ENCODE measurements at regions not wholly inside any gene's neighbourhood (a gene's known extent, or its start where the extent isn't known, plus 50 kb on each side); places are given as distances from the start of the nearest gene placed in this dataset.

DNA sequence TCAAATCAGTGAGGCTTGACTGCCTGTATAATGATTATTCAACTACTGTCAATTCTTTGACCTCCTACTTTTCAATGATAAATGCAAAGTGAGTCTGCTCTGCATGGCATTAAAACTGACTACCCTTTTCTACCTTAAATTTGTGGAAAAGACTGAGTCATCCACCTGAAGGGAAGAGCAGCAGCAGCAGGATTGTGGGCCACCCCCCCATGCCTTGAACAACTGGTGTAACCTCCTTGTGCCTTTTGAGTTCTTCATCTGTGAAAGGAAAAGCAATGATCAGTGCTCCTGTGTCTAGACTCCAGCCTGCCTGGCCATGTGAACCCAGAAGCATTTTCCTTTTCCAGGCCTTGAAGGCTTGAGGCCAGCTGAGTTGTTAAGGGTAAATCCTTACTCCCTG, 102.9 kb downstream of the OSR1 start:
- H3K9me3 Mint-ChIP-seq = no peaks in the 10 kb centered on the region
- no peaks in the 10 kb centered on the region for H3K27me3 Mint-ChIP-seq
- no peaks in the 10 kb centered on the region for H3K36me3 Mint-ChIP-seq
- CTCF ChIA-PET = no interaction called here
- no peak overlapping the region for H3K27ac Mint-ChIP-seq
- DNase-seq = no peak
- H3K4me1 Mint-ChIP-seq = no peaks in the 10 kb centered on the region
- H3K4me3 Mint-ChIP-seq = no peak overlapping the region

DNA sequence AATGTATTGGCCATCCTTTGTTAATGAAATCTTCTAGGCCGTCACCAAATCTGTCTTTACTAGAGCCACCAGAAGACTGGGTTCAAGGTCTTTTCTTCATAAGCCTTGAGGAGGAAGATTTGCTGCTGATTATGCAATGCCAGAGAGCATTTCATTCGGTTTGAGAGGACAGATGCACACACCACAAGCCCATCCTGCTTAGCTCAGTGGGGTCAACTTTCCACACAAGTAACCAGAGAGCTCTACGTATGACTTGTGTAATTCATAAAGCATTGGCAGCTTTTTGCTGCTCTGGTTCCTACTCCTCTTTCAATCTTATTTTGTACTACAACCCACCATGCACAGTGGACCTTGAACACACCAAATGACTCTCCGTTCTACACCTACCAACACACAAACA, 106.9 kb downstream of the OSR1 start:
- Mint-ChIP-seq H3K27ac (no peak overlapping the region), H3K4me1 (no peaks in the 10 kb centered on the region), H3K4me3 (no peak overlapping the region), H3K27me3 (no peaks in the 10 kb centered on the region), H3K36me3 (no peaks in the 10 kb centered on the region), H3K9me3 (no peaks in the 10 kb centered on the region)
- DNase-seq = no peak
- CTCF ChIA-PET = no interaction called here

DNA sequence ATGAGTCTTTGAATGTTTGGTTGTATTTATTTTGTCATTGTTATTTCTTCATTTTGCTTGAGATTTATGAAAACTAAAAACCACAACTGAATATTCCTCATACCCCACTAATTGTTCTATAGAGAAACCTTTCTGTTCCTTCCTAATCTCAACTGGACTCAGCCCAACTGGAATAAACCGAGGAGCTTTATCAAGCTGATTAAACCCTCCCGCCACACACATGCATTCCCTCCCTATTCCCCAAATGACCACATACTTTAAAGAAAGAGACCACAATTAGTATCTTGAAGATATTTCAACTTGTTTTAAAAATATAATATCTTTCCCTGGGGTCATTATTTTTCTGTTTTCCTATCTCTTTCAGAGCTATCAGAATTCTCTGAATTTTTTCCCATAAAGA, 107.5 kb downstream of the OSR1 start:
- DNase-seq = no peak
- H3K36me3 Mint-ChIP-seq = no peaks in the 10 kb centered on the region
- CTCF ChIA-PET = no interaction called here

DNA sequence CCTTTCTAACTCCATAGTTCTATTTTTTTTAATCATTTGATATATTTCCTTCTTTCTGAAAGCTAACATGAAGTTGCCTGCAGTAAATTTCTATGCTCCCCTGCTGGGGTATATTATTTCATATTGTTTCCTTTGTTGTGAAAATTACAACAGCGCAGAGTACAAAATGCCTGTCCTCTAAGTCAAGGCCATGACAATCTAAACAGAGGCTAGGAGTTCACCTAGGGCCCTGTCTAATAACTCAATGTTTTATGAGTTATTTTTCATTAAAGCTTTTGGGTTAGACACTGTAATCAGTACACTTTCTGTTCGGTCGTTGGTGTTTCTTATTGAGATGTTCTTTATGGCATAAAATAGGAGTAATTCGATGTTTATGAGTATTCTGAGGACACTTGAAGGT, 111.2 kb downstream of the OSR1 start:
- no peak for DNase-seq
- Mint-ChIP-seq H3K4me1 (no peaks in the 10 kb centered on the region), H3K36me3 (no peaks in the 10 kb centered on the region), H3K27me3 (no peaks in the 10 kb centered on the region), H3K4me3 (no peak overlapping the region), H3K27ac (no peak overlapping the region), H3K9me3 (no peaks in the 10 kb centered on the region)
- CTCF ChIA-PET = no interaction called here

More for the DNA sequence above, 107.5 kb downstream of the OSR1 start:
- Mint-ChIP-seq H3K27me3 (no peaks in the 10 kb centered on the region), H3K9me3 (no peaks in the 10 kb centered on the region), H3K4me1 (no peaks in the 10 kb centered on the region), H3K4me3 (no peak overlapping the region), H3K27ac (no peak overlapping the region)

DNA sequence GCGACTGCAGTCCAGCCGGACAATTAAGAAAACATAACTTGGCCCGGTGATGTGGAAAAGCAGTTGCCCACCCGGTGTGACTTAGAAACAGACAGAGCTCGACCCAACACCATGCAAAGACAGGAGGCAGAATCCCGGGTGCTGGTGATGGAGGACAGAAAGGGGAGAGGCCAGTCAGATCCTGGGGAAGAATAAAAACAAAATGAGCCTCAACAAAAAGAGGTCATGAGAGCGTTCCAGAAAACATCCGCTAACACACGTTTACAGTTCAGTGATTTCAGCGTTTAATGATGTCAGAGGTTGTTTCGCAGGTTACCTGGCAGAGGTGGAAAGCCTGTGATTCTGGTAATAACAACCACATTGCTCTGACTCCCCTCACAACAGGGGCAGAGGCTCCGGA, 111.9 kb downstream of the OSR1 start:
- H3K36me3 Mint-ChIP-seq = no peaks in the 10 kb centered on the region
- H3K4me1 Mint-ChIP-seq = no peaks in the 10 kb centered on the region
- CTCF ChIA-PET = no interaction called here
- H3K9me3 Mint-ChIP-seq = no peaks in the 10 kb centered on the region
- H3K4me3 Mint-ChIP-seq = no peak overlapping the region
- no peaks in the 10 kb centered on the region for H3K27me3 Mint-ChIP-seq
- DNase-seq = no peak
- no peak overlapping the region for H3K27ac Mint-ChIP-seq

- DNase-seq = no peak
- H3K27ac Mint-ChIP-seq = no peak overlapping the region
- H3K36me3 Mint-ChIP-seq = no peaks in the 10 kb centered on the region
- H3K27me3 Mint-ChIP-seq = no peaks in the 10 kb centered on the region
- no peak overlapping the region for H3K4me3 Mint-ChIP-seq
- CTCF ChIA-PET = no interaction called here
- no peaks in the 10 kb centered on the region for H3K4me1 Mint-ChIP-seq
- H3K9me3 Mint-ChIP-seq = no peaks in the 10 kb centered on the region
Observed at GRCh38 chr2:19244460-19245363, 113.7 kb downstream of the OSR1 start.

DNA sequence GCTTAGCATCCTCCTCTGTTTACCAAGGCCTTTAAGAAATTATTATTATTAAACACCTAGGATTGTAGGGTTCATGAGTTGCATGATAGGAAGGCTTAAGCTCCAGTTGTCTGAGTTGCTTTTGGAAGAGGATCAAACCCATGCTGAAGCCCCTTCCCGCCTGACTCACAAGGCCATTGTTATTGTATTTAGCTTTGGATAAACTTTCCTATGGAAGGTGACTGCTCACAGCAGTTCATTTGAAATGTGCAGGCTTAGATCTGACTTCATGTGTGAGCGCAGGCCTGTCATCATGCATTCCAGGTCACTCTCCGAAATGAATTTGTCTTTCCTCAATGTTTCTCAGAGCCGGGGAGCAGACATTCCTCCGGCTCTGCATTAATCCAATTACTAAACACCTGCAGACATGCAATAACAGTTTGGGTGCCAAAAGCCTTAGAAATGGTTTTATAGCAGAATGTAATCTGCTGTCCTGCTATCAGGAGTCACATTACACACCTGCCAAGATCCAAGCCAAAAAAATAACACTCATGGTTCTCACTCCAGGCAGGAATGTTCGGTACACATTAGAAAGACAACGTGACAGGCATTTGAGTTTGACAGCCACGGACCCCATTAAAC, 119.9 kb downstream of the OSR1 start:
- Mint-ChIP-seq H3K9me3 (no peaks in the 10 kb centered on the region), H3K27me3 (no peaks in the 10 kb centered on the region), H3K27ac (no peak overlapping the region), H3K36me3 (no peaks in the 10 kb centered on the region), H3K4me3 (no peak overlapping the region), H3K4me1 (no peaks in the 10 kb centered on the region)
- no peak for DNase-seq
- CTCF ChIA-PET = no interaction called here

DNA sequence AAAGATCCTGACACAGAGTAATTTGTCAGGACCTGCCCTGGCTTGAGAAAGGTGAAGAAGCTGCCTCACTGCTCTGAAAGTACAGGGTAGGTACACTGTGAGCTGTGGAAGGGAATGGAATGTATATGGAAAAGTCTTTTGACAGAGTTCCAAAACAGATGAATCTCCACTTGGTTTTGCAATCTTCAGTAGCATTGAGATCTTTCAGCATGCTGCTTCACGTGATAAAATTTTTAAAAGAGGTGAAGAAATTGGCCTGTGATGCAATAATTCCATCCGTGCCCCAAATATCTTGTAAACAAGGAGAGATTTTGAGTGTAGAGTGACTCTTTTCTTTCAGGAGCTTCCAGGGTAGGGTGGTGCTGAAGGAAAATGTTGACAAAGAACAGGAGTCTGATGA, 123.1 kb downstream of the OSR1 start:
- CTCF ChIA-PET = no interaction called here

DNA sequence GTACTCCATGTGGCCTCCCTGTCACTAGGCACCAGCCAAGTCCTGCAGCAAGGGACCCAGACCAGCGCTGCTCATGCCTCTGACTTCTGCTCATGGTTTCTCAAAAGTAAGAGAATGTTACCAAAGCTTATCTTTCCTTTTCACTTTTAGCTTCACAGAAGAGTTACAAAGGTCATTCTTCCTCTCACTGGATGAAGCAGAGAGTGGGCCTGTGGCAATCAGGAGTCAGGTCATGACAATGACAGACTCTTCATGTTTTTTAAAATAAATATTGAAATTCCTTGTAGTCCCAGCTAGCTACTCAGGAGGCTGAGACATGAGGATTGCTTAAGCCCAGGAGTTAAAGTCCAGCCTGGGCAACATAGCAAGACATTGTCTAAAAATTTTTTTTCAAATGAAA, 126.1 kb downstream of the OSR1 start:
- no peak for DNase-seq
- Mint-ChIP-seq H3K27me3 (no peaks in the 10 kb centered on the region), H3K27ac (no peak overlapping the region), H3K9me3 (no peaks in the 10 kb centered on the region), H3K36me3 (no peaks in the 10 kb centered on the region), H3K4me3 (no peak overlapping the region), H3K4me1 (no peaks in the 10 kb centered on the region)
- CTCF ChIA-PET = no interaction called here

More for the DNA sequence above, 123.1 kb downstream of the OSR1 start:
- DNase-seq = no peak
- Mint-ChIP-seq H3K4me1 (no peaks in the 10 kb centered on the region), H3K27ac (no peak overlapping the region), H3K27me3 (no peaks in the 10 kb centered on the region), H3K4me3 (no peak overlapping the region), H3K36me3 (no peaks in the 10 kb centered on the region), H3K9me3 (no peaks in the 10 kb centered on the region)

- no peak for DNase-seq
- H3K36me3 Mint-ChIP-seq = no peaks in the 10 kb centered on the region
- no peaks in the 10 kb centered on the region for H3K4me1 Mint-ChIP-seq
- H3K4me3 Mint-ChIP-seq = no peak overlapping the region
- CTCF ChIA-PET = no interaction called here
- H3K27me3 Mint-ChIP-seq = no peaks in the 10 kb centered on the region
- no peak overlapping the region for H3K27ac Mint-ChIP-seq
- H3K9me3 Mint-ChIP-seq = no peaks in the 10 kb centered on the region
Observed at GRCh38 chr2:19231625-19232024, 126.8 kb downstream of the OSR1 start.

DNA sequence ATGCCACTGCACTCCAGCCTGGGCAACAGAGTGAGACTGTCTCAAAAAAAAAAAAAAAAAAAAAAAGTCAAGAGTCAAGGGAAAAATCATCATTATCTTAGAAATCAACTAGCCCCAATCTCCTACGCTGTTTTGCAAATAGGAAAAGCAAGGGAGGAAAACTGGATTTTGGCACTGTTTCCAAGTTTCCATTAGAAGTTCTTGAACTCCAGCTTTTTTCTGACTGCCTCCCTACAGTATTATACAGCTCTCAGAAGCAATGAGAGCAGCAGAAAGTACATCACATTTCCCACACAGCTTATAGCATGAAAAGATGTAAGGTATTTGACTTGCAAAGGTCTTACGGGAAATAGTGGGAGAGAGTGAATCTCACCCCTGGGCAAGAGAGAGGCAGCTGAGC, 127.8 kb downstream of the OSR1 start:
- Mint-ChIP-seq H3K9me3 (no peaks in the 10 kb centered on the region), H3K4me3 (no peak overlapping the region), H3K36me3 (no peaks in the 10 kb centered on the region), H3K27ac (no peak overlapping the region), H3K4me1 (no peaks in the 10 kb centered on the region), H3K27me3 (no peaks in the 10 kb centered on the region)
- DNase-seq = no peak
- CTCF ChIA-PET = no interaction called here

DNA sequence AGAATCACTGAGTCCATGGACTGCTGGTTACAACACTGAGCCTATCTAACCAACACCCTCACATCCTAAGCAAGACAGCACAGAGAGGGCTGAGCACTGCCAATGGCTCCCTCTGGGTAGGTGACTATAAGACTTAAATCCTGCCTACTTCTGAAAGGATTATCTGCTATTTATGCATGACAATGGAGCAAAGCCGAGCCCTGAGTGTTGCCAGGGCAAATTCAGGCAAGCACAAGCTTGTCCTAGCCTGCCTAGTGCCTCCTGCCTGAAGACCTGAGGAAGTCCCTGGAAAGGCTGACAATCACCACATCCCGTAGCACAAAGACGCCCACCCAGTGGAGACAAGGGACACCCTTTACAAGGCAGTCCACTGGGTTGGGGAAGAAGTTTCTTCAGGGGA, 129.7 kb downstream of the OSR1 start:
- no peaks in the 10 kb centered on the region for H3K4me1 Mint-ChIP-seq

DNA sequence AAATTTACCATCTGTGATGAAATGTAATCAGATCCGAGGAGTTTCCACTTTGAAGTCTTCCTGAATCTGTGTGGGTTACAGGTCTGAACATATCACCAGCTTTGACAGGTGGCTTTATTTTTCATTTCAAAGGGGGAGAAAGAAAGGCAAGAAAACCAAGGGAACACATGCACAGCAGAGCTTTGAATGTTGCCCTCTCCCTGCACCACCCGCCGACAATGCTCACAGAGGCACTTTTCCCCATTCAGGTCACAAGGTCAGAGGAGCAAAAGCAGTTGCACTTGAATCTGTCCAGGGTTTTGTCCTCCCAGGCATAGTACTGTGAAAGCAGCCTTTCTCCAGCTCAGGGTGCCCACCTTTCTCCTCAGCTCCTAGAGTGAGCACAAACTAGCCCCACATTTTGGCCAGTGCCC, 130.2 kb downstream of the OSR1 start:
- Mint-ChIP-seq H3K9me3 (no peaks in the 10 kb centered on the region), H3K36me3 (no peaks in the 10 kb centered on the region), H3K4me1 (no peaks in the 10 kb centered on the region), H3K27me3 (no peaks in the 10 kb centered on the region), H3K4me3 (no peak overlapping the region), H3K27ac (no peak overlapping the region)
- CTCF ChIA-PET = interaction anchor here (0.7 kb wide), 1 partner anchor 8 kb away, joined by 3 read pairs; no protein-coding TSS in a partner anchor
- no peak for DNase-seq

More for the DNA sequence above, 129.7 kb downstream of the OSR1 start:
- CTCF ChIA-PET = no interaction called here
- no peaks in the 10 kb centered on the region for H3K27me3 Mint-ChIP-seq
- DNase-seq = no peak
- no peak overlapping the region for H3K4me3 Mint-ChIP-seq
- H3K36me3 Mint-ChIP-seq = no peaks in the 10 kb centered on the region
- H3K27ac Mint-ChIP-seq = no peak overlapping the region
- H3K9me3 Mint-ChIP-seq = no peaks in the 10 kb centered on the region

DNA sequence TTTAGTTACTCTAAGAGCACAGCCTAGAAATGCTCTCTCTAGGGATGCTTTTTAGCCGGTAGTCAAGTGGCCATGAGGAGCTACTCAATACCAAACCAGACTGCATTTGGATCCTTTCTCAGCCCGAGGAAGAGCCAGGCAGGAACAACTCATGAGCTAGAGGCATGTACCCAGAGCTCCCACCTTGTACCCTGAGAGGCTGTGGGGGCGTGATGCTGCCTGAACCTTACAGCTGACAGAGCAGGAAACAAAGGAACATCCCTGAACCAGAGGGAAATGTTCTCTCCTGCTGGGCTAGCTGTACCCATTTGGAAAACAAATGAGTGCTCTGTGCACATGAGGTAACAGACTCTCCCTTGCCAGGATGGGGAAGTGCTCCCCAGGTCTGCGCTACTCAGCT, 131.6 kb downstream of the OSR1 start:
- no peaks in the 10 kb centered on the region for H3K4me1 Mint-ChIP-seq
- no peaks in the 10 kb centered on the region for H3K9me3 Mint-ChIP-seq
- no peaks in the 10 kb centered on the region for H3K27me3 Mint-ChIP-seq

DNA sequence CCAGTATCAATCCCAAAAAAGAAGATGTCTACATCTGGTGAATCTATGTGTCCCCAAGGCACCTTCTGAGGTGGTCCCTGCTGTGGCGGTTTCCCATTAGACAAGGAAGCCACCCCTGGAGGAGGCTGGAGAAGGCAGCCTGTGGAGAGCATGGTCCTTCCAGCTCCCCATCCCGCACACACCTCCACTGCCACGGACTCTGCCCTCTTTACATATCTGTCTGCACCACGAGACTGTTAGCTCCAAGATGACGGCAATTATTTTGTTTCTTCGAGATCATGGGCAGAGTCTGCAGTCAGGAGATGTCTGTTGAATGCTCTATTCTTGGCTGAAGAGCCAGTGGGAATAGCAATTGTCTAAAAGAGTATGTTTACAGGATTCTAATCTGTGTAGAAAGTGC, 132.0 kb downstream of the OSR1 start:
- Mint-ChIP-seq H3K36me3 (no peaks in the 10 kb centered on the region), H3K9me3 (no peaks in the 10 kb centered on the region), H3K4me3 (no peak overlapping the region), H3K27me3 (no peaks in the 10 kb centered on the region), H3K27ac (no peak overlapping the region), H3K4me1 (no peaks in the 10 kb centered on the region)
- no peak for DNase-seq
- CTCF ChIA-PET = no interaction called here

More for the DNA sequence above, 131.6 kb downstream of the OSR1 start:
- no peak for DNase-seq
- no peak overlapping the region for H3K4me3 Mint-ChIP-seq
- CTCF ChIA-PET = no interaction called here
- no peak overlapping the region for H3K27ac Mint-ChIP-seq
- H3K36me3 Mint-ChIP-seq = no peaks in the 10 kb centered on the region
